SU-DHL-6 (cell line): ENCODE measurements at regions not wholly inside any gene's neighbourhood (a gene's known extent, or its start where the extent isn't known, plus 50 kb on each side); places are given as distances from the start of the nearest gene placed in this dataset.

ENCODE experiments used
- CTCF ChIP-seq: fragments of 200-600 bp; sonication (generic); IDR thresholded peaks from one replicate; pipeline ENCODE4 v1.5.1; 2017; ENCODE audit warnings: antibody characterized with exemption, mild to moderate bottlenecking, low read length, moderate library complexity; ENCODE audit not compliant: insufficient read depth, poor library complexity, severe bottlenecking
- EZH2phosphoT487 ChIP-seq: fragments of 200-600 bp; sonication (generic), shearing (Covaris generic); conservative IDR thresholded peaks from 2 replicates; pipeline ENCODE4 v1.6.1; 2018; ENCODE audit warnings: mild to moderate bottlenecking, antibody characterized with exemption, low read length, moderate library complexity, mixed read lengths

GRCh38 chr10:24133835-24134234 is 75.1 kb upstream of the KIAA1217 start:
- TF ChIP-seq CTCF (no peak), EZH2phosphoT487 (no peak)
